ENCODE measurements at regions not wholly inside any gene's neighbourhood (a gene's known extent, or its start where the extent isn't known, plus 50 kb on each side); places are given as distances from the start of the nearest gene placed in this dataset.

GRCh38 chr11:26023057-26023456 lies 308.9 kb upstream of the ANO3 start:
- FAIRE-seq (no peak), DNase-seq (ENCODE audit: insufficient read length, low spot score) (no peak)

GRCh38 chr11:26025676-26026075 lies 306.3 kb upstream of the ANO3 start:
- DNase-seq (ENCODE audit: insufficient read length, low spot score) (no peak), FAIRE-seq (peak; percentile 59)

- FAIRE-seq, result no peak
Measured at GRCh38 chr11:26026078-26026477, 305.9 kb upstream of the ANO3 start.

GRCh38 chr11:26027887-26028286 lies 304.0 kb upstream of the ANO3 start:
- FAIRE-seq (no peak), DNase-seq (ENCODE audit: insufficient read length, low spot score) (no peak)

More at GRCh38 chr11:26026078-26026477, 305.9 kb upstream of the ANO3 start:
- no peak for DNase-seq (ENCODE audit: insufficient read length, low spot score)

DNA sequence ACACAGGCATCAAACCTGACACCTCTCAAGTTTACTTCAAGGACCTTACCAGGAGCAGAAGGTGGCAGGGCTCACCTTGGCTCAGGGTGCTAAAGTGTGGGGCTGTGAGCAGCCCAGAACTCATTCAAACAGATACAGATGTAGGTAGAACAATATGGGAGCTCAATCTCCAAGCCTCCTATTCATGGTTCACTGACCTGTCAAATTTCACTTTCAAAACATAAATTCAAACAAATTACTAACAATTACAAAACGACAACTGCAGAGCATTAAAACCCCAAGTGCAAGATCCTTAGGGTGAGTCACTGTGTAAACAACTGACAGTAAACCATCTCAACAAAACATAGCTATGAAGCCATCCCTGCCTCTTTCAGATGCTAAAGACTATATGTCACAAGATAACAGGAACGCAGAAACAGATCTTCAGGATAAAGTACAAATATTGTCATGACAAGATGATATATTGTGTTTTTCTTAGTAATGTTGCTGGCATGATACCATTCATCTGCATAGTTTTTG lies 303.5 kb upstream of the ANO3 start:
- peak; percentile 61 for DNase-seq (ENCODE audit: insufficient read length, low spot score)
- FAIRE-seq, result peak; percentile 57

GRCh38 chr11:26030399-26030798 lies 301.5 kb upstream of the ANO3 start:
- FAIRE-seq (no peak), DNase-seq (ENCODE audit: insufficient read length, low spot score) (no peak)

- FAIRE-seq (no peak), DNase-seq (ENCODE audit: insufficient read length, low spot score) (no peak)
Measured at GRCh38 chr11:26032241-26032640, 299.7 kb upstream of the ANO3 start.

GRCh38 chr11:26035696-26036095 lies 296.2 kb upstream of the ANO3 start:
- DNase-seq (ENCODE audit: insufficient read length, low spot score) (no peak), FAIRE-seq (no peak)

DNA sequence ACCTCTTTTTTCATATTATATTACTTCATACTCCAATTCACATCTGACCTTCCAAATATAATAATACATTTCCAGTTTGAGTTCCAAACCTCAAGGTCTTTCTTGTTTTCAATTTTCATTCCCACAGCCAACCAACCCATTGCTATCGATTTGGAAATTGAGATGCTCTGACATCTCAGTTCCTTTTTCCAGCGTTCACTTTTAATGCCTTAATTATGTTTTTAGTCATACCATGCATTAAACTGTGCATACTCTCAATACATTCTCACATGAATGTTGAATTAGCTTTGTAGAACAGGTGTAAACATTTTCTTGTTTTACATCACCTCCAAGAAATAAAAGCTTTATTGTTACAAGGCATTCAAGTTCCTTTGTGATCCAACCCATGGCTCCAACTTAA lies 294.2 kb upstream of the ANO3 start:
- no peak for DNase-seq (ENCODE audit: insufficient read length, low spot score)
- FAIRE-seq, result no peak

- FAIRE-seq (no peak), DNase-seq (ENCODE audit: insufficient read length, low spot score) (no peak)
Measured at GRCh38 chr11:26040339-26040738, 291.6 kb upstream of the ANO3 start.

DNA sequence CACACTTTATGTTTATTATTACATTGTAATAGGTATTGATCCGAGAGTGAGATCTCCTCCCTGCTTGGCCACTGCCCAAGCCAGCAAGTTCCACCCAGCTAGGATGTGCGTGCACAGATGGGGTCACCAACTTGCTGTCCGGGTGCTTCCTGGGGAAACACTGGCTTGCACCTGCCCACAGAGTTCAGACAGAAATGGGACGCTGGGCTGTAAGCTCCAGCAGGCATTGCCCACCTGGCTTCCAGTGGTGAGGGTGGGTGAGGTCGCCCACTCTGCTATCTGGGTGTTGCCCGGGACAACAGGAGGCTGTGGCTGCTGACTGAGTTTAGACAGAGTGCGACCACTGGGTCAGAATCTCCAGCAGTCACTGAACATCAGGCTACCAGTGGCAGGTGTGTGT lies 289.8 kb upstream of the ANO3 start:
- no peak for DNase-seq (ENCODE audit: insufficient read length, low spot score)
- FAIRE-seq, result peak; percentile 4

- FAIRE-seq, result no peak
- no peak for DNase-seq (ENCODE audit: insufficient read length, low spot score)
Measured at GRCh38 chr11:26043665-26044064, 288.3 kb upstream of the ANO3 start.

DNA sequence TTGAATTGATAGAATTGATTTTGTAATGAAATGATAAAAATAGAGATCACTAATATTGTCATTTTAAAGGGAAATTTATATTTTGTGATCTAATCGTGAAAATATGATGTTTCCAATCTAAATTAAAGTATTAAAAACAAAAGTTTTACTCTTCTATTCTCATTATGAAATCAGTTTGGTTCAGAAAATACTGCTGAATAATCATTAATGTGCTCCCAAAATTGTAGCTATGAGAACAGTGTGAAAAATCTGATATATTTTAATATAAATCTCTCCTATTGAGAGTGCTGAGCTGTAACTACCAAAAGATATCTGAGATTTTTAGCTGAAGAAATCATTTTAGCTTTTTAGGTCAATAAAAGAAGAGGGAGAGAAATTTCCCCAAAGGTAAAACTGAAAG lies 287.5 kb upstream of the ANO3 start:
- no peak for FAIRE-seq

DNA sequence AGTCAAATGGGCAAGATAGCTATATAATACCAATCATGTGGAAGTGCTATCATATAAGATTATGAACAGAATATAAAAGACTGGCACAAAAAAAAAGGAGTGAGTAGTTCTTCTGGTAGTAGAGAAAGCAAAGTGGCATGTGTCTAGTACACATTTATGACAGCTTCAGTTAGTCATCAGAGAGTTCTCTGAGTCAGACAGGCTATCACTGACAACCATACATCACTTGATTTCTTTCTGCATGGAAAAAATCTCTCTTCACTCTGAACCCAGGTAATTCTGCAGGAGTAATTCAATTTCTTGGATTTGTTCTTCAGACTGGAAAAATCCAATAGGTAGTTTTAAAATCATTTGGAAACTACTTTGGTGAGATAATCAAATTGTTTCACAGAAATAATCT lies 286.8 kb upstream of the ANO3 start:
- FAIRE-seq (no peak), DNase-seq (ENCODE audit: insufficient read length, low spot score) (peak; percentile 11)

More for the DNA sequence above, 287.5 kb upstream of the ANO3 start:
- DNase-seq (ENCODE audit: insufficient read length, low spot score), result no peak

GRCh38 chr11:26048271-26048670 lies 283.7 kb upstream of the ANO3 start:
- DNase-seq (ENCODE audit: insufficient read length, low spot score) (no peak), FAIRE-seq (no peak)

- FAIRE-seq, result no peak
- no peak for DNase-seq (ENCODE audit: insufficient read length, low spot score)
Measured at GRCh38 chr11:26053966-26054365, 278.0 kb upstream of the ANO3 start.

GRCh38 chr11:26062660-26063059 lies 269.3 kb upstream of the ANO3 start:
- DNase-seq (ENCODE audit: insufficient read length, low spot score), result no peak
- no peak for FAIRE-seq

GRCh38 chr11:26063915-26064314 lies 268.0 kb upstream of the ANO3 start:
- DNase-seq (ENCODE audit: insufficient read length, low spot score), result no peak
- no peak for FAIRE-seq

DNA sequence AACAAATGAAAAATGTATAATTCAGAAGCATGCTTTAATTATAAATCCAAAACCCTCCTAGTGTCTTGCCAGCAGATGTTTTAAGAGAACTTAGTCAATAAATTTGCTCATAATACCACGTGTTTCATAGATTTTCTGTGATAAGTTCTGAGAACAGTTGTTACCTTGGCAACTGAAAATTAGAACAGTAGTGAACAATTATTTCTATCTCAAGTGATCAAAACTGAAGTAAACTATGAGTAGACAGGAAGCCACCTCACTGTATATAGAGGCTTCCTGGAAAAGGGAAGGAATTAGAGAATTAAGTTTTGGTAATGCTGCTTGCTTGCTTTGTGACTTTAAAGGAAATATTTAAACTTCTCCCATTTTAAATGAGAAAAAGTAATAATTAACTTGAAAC lies 266.0 kb upstream of the ANO3 start:
- no peak for DNase-seq (ENCODE audit: insufficient read length, low spot score)
- no peak for FAIRE-seq

- no peak for DNase-seq (ENCODE audit: insufficient read length, low spot score)
- no peak for FAIRE-seq
Measured at GRCh38 chr11:26070714-26071380, 261.1 kb upstream of the ANO3 start.

DNA sequence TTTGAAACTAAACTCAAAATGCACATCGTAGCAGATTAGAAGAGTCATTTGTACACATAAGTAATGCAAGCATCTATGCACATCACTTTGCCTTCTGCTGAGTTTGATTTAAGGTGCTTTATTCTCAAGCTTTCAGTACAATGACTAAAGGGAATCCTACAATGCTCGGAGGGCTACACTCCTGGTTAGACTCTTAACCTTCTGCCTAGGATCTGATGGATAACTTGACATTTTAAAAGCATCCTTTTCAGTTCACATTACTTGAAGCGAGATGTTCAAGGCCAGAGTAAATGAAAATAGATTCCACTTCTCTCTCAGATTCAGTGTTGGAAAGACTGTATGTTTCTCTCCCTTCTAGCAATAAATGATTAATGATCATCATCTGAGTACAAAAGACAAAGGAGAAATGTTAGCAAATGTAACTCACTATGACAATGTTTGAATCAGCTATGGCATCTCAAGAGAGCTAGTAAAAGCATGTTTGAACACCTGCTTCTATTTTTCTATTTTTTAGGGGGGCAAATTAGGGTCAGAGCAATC lies 259.2 kb upstream of the ANO3 start:
- no peak for FAIRE-seq
- no peak for DNase-seq (ENCODE audit: insufficient read length, low spot score)

- no peak for DNase-seq (ENCODE audit: insufficient read length, low spot score)
- FAIRE-seq, result no peak
Measured at GRCh38 chr11:26073646-26074045, 258.3 kb upstream of the ANO3 start.
